ENCODE measurements at regions not wholly inside any gene's neighbourhood (a gene's known extent, or its start where the extent isn't known, plus 50 kb on each side); places are given as distances from the start of the nearest gene placed in this dataset.

DNA sequence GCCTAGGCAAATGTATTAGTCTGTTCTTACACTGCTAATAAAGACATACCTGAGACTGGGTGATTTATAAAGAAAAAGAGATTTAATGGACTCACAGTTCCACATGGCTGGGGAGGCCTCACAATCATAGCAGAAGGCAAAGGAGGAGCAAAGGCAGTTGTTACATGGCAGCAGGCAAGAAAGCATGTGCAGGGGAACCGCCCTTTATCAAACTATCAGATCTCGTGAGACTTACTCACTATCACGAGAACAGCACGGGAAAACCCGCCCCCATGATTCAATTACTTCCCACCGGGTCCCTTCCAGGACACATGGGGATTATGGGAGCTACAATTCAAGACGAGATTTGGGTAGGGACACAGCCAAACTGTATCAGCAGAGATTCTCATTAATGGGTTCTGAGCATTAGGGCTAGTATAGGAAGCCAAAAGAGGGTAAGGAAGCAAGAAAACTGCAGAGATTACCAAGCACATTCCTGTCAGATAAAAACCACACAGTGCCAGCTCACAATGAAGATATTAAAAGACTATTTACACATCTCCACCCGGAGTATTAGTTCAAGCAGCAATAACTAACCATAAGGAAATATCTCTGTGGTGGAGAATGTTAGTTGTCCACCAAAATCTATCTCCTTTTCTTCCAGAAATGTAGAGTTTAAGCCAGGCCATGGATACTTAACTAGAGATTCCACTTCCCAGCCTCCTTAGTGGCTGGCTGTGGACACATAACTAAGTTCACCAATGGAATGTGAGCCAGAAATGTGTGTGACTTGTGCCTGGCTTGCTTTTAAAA lies 61.2 kb upstream of the HOPX start:
- TF ChIP-seq, protein P1, sequence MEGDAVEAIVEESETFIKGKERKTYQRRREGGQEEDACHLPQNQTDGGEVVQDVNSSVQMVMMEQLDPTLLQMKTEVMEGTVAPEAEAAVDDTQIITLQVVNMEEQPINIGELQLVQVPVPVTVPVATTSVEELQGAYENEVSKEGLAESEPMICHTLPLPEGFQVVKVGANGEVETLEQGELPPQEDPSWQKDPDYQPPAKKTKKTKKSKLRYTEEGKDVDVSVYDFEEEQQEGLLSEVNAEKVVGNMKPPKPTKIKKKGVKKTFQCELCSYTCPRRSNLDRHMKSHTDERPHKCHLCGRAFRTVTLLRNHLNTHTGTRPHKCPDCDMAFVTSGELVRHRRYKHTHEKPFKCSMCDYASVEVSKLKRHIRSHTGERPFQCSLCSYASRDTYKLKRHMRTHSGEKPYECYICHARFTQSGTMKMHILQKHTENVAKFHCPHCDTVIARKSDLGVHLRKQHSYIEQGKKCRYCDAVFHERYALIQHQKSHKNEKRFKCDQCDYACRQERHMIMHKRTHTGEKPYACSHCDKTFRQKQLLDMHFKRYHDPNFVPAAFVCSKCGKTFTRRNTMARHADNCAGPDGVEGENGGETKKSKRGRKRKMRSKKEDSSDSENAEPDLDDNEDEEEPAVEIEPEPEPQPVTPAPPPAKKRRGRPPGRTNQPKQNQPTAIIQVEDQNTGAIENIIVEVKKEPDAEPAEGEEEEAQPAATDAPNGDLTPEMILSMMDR (IDR thresholded peaks at IDR 0.05) = no peak
- TF ChIP-seq EP300 (IDR thresholded peaks at IDR 0.05) = no peak

All from suprapubic skin (tissue), 3 donors.